ENCODE measurements at regions not wholly inside any gene's neighbourhood (a gene's known extent, or its start where the extent isn't known, plus 50 kb on each side); places are given as distances from the start of the nearest gene placed in this dataset.
"Not testable (repeated sequence)": the region's sequence is repeated elsewhere in the genome, so short reads cannot be mapped to it uniquely, and the experiment has no call there.

- TF ChIP-seq REST (IDR thresholded peaks at IDR 0.05; ENCODE audit: low read depth, low read length) (no peak), TCF3 (IDR thresholded peaks at IDR 0.05; ENCODE audit: borderline replicate concordance, insufficient read depth, low read depth, low read length) (no peak), BACH1 (IDR thresholded peaks at IDR 0.05; ENCODE audit: borderline replicate concordance) (no peak), CREM (IDR thresholded peaks at IDR 0.05; ENCODE audit: low read depth) (no peak), CHD2 (IDR thresholded peaks at IDR 0.05; ENCODE audit: borderline replicate concordance, low read depth, low read length) (no peak)
These were observed 1171.1 kb upstream of the CRIM1 start (continued) for GRCh38 chr2:35184471-35184870.

GRCh38 chr2:35176726-35177125 is 1178.9 kb upstream of the CRIM1 start:
- RAD21 ChIA-PET (ENCODE audit: unreplicated experiment); H3K4me3 ChIP-seq; intact Hi-C loops (cut with micrococcal nuclease; ENCODE audit: unreplicated experiment); H3K79me2 ChIP-seq (ENCODE audit: control insufficient read depth, insufficient read depth, low read length); H3K36me3 ChIP-seq (ENCODE audit: control insufficient read depth in 2 of 2, insufficient read depth in 2 of 2, low read length in 1 of 2); ATAC-seq; H3K4me1 ChIP-seq (ENCODE audit: control insufficient read depth, insufficient read depth, low read length); H3K9ac ChIP-seq (ENCODE audit: control insufficient read depth, insufficient read depth, low read length); H3K27me3 ChIP-seq (replicated peaks in 1 of 2; ENCODE audit: control insufficient read depth in 2 of 2, insufficient read depth in 2 of 2, low read length in 1 of 2); H3K9me3 ChIP-seq (replicated peaks; ENCODE audit: control insufficient read depth, insufficient read depth, low read length); H2AFZ ChIP-seq (ENCODE audit: control insufficient read depth, low read depth, low read length); DNase-seq (ENCODE audit: low read depth, low spot score); BruUV-seq (replicated peaks); H3K4me2 ChIP-seq (ENCODE audit: control insufficient read depth, insufficient read depth); H3K27ac ChIP-seq (ENCODE audit: control insufficient read depth, insufficient read depth); in situ Hi-C loops (cut with MboI); CTCF ChIA-PET; SMC1A ChIA-PET (ENCODE audit: uncharacterized antibody, unreplicated experiment); POLR2A ChIA-PET; H4K20me1 ChIP-seq (ENCODE audit: control insufficient read depth, insufficient read depth); FAIRE-seq: not testable (repeated sequence)
- 35% methylated on average over 5 of the region's 5 CpGs for WGBS (ENCODE audit: insufficient coverage, insufficient replicate concordance, low lambda C conversion rate, missing lambda C conversion rate)

Measured in GM12878 (cell line).